Psoas muscle (tissue), 7 donors: ENCODE measurements at regions not wholly inside any gene's neighbourhood (a gene's known extent, or its start where the extent isn't known, plus 50 kb on each side); places are given as distances from the start of the nearest gene placed in this dataset.

Experiments
- ATAC-seq, 4 donors: fragments of 200-7000 bp; cut with Tn5 transposase; one replicate each; pipeline ENCODE4 v1.9.1; 2020; ENCODE audit warnings: moderate library complexity in 3 of 4, mild to moderate bottlenecking in 2 of 4
- DNase-seq, 2 donors: peaks; one replicate each; pipeline ENCODE4 v3.0.0-alpha.2; 2020
- H3K27ac ChIP-seq: fragments of 200-600 bp; one replicate; pipeline ENCODE4 v1.8.0; 2022
- H3K27me3 ChIP-seq, 3 donors: fragments of 200-600 bp in 1 of 3; one replicate each; pipeline versions ENCODE4 v1.6.1 to v1.8.0; 2013 to 2022; ENCODE audit warnings: low read length in 2 of 3, mild to moderate bottlenecking in 2 of 3, moderate library complexity in 1 of 3; ENCODE audit not compliant: insufficient read depth in 3 of 3
- H3K36me3 ChIP-seq, 2 donors: fragments of 200-600 bp in 1 of 2; one replicate each; pipeline versions ENCODE4 v1.6.1 to v1.8.0; 2013 to 2022; ENCODE audit warnings: low read depth in 1 of 2, mild to moderate bottlenecking in 1 of 2, moderate library complexity in 1 of 2; ENCODE audit not compliant: insufficient read depth in 1 of 2
- H3K4me1 ChIP-seq: fragments of 200-600 bp; one replicate; pipeline ENCODE4 v1.8.0; 2022
- H3K4me3 ChIP-seq: fragments of 200-600 bp; one replicate; pipeline ENCODE4 v1.8.0; 2022; ENCODE audit warnings: mild to moderate bottlenecking
- H3K9me3 ChIP-seq: fragments of 200-600 bp; one replicate; pipeline ENCODE4 v1.8.0; 2022
- WGBS, 3 donors: extraction: QIAGEN DNeasy Blood & Tissue Kit; methylation state at CpG; one replicate each; pipeline versions ENCODE4 v1.1.6 to v1.1.7; 2013; 5-methylcytosine and 5-hydroxymethylcytosine counted together
- intact Hi-C, 2 donors: fragments of 100-400 bp; cut with DNase I; formaldehyde crosslinking; loops; one replicate each; pipeline versions ENCODE4 v1.11.0 to v1.14.2; 2022
- TF ChIP-seq, protein P1 (sequence below): fragments of 200-600 bp; IDR thresholded peaks from one replicate; pipeline ENCODE4 v1.8.0; 2022; ENCODE audit warnings: antibody characterized with exemption
- donor health status: healthy with polysubstance abuse.
- donor health status: DM: no; HTN: no; CAD: no; lungs with moderate emphysema.
- donor health status: Bipolar disorder and iron deficiency.
- donor health status: healthy.
- donor health status: DM: yes; HTN: yes; CAD: no.
- donor health status: DM: no; HTN: no; CAD: no.
- donor health status: DM: yes; HTN: yes; CAD: no.

GRCh38 chr5:116632890-116633289 lies 58.3 kb upstream of the SEMA6A start:
- TF ChIP-seq, protein P1, sequence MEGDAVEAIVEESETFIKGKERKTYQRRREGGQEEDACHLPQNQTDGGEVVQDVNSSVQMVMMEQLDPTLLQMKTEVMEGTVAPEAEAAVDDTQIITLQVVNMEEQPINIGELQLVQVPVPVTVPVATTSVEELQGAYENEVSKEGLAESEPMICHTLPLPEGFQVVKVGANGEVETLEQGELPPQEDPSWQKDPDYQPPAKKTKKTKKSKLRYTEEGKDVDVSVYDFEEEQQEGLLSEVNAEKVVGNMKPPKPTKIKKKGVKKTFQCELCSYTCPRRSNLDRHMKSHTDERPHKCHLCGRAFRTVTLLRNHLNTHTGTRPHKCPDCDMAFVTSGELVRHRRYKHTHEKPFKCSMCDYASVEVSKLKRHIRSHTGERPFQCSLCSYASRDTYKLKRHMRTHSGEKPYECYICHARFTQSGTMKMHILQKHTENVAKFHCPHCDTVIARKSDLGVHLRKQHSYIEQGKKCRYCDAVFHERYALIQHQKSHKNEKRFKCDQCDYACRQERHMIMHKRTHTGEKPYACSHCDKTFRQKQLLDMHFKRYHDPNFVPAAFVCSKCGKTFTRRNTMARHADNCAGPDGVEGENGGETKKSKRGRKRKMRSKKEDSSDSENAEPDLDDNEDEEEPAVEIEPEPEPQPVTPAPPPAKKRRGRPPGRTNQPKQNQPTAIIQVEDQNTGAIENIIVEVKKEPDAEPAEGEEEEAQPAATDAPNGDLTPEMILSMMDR = no peak
- Histone ChIP-seq H3K9me3 (no peaks in the 10 kb centered on the region), H3K27ac (no peak overlapping the region), H3K4me1 (no peaks in the 10 kb centered on the region), H3K36me3 (no peaks in the 10 kb centered on the region), H3K4me3 (no peak overlapping the region), H3K27me3 (no peaks in the 10 kb centered on the region)
- DNase-seq = no peak
- WGBS, 3 donors = 58 to 64% (median 63%) methylated on average over 4 of the region's 4 CpGs
- intact Hi-C loops = no loop called here
- no peak for ATAC-seq

- H3K4me3 ChIP-seq = no peak overlapping the region
- WGBS, 3 donors = 96 to 100% (median 100%) methylated on average over 1 of the region's 1 CpG
- DNase-seq (no peak), ATAC-seq (no peak)
- no peaks in the 10 kb centered on the region for H3K36me3 ChIP-seq
- H3K27ac ChIP-seq = no peak overlapping the region
- TF ChIP-seq, protein P1 = no peak
- intact Hi-C loops = no loop called here
- H3K9me3 ChIP-seq = no peaks in the 10 kb centered on the region
- H3K27me3 ChIP-seq = no peaks in the 10 kb centered on the region
- peaks cover 3% of the 10 kb centered on the region for H3K4me1 ChIP-seq
These were observed 56.5 kb upstream of the SEMA6A start for GRCh38 chr5:116631147-116631546.

- 99 to 100% (median 100%) methylated on average over 2 of the region's 2 CpGs for whole genome bisulfite sequencing, 3 donors
- no peak for ATAC-seq
- intact Hi-C loops = no loop called here
These were observed 54.5 kb upstream of the SEMA6A start for GRCh38 chr5:116629168-116629567.

GRCh38 chr5:116626945-116627679 lies 52.5 kb upstream of the SEMA6A start:
- TF ChIP-seq, protein P1 = no peak
- no peak for ATAC-seq
- no peak for DNase-seq
- WGBS, 3 donors = 88 to 97% (median 96%) methylated on average over 3 of the region's 3 CpGs
- H3K4me1 ChIP-seq = peaks cover 3% of the 10 kb centered on the region
- peak overlapping the region; percentile 11 for H3K27ac ChIP-seq
- H3K27me3 ChIP-seq = no peaks in the 10 kb centered on the region
- H3K9me3 ChIP-seq = no peaks in the 10 kb centered on the region
- H3K36me3 ChIP-seq = no peaks in the 10 kb centered on the region
- H3K4me3 ChIP-seq = no peak overlapping the region
- intact Hi-C loops = no loop called here

More at GRCh38 chr5:116629168-116629567, 54.5 kb upstream of the SEMA6A start:
- Histone ChIP-seq H3K9me3 (no peaks in the 10 kb centered on the region), H3K36me3 (no peaks in the 10 kb centered on the region), H3K27ac (no peak overlapping the region), H3K4me3 (no peak overlapping the region), H3K27me3 (no peaks in the 10 kb centered on the region), H3K4me1 (peaks cover 3% of the 10 kb centered on the region)
- DNase-seq = no peak
- TF ChIP-seq, protein P1 = no peak

GRCh38 chr5:116626272-116626723 lies 51.7 kb upstream of the SEMA6A start:
- intact Hi-C loops = no loop called here
- no peaks in the 10 kb centered on the region for H3K27me3 ChIP-seq
- ATAC-seq (peak in 3 of 4 donors; percentile 30 to 82 (median 40)), DNase-seq (peak; percentile 51 to 75)
- peak overlapping the region; percentile 11 for H3K27ac ChIP-seq
- peaks cover 3% of the 10 kb centered on the region for H3K4me1 ChIP-seq
- TF ChIP-seq, protein P1 = no peak
- WGBS, 3 donors = 10 to 19% (median 11%) methylated on average over 13 of the region's 13 CpGs
- H3K9me3 ChIP-seq = no peaks in the 10 kb centered on the region
- no peak overlapping the region for H3K4me3 ChIP-seq
- no peaks in the 10 kb centered on the region for H3K36me3 ChIP-seq
